Tibial nerve (tissue), 4 donors: ENCODE measurements at regions not wholly inside any gene's neighbourhood (a gene's known extent, or its start where the extent isn't known, plus 50 kb on each side); places are given as distances from the start of the nearest gene placed in this dataset.

Experiments
- EP300 ChIP-seq, 2 donors: sonication (generic); formaldehyde crosslinking; IDR thresholded peaks; one replicate each; pipeline ENCODE4 v1.6.1; 2017; ENCODE audit warnings: antibody characterized with exemption in 2 of 2, mild to moderate bottlenecking in 1 of 2
- TF ChIP-seq, protein P1 (sequence below), 5 experiments: fragments of 200-600 bp in 3 of 5; fragments of 450-650 bp in 2 of 5; sonication (generic) in 3 of 5; IDR thresholded peaks; one replicate each; pipeline ENCODE4 v1.5.1; 2016 to 2019; ENCODE audit warnings: antibody characterized with exemption in 5 of 5, mild to moderate bottlenecking in 3 of 5, moderate library complexity in 2 of 5

DNA sequence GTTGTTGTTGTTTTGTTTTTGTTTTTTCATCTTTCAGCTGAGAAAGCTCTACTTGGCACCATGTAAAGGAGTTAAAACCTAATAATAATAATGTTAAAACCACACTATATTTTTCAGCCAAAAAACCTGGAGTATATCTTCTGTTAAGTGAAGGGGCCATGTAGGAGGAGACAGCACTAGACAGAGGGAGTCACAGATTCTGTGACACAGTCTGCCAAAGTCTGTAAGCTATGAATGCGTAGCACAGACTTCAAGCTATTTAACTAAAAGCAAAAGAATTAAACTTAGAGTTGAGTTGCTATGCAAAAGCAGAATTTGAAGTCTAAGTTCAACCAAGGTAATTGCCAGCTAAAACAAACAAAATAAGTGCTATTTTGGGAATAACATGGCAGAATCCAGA is 296.0 kb upstream of the COL8A1 start:
- no peak for TF ChIP-seq EP300 (IDR thresholded peaks at IDR 0.05)
- TF ChIP-seq, protein P1, sequence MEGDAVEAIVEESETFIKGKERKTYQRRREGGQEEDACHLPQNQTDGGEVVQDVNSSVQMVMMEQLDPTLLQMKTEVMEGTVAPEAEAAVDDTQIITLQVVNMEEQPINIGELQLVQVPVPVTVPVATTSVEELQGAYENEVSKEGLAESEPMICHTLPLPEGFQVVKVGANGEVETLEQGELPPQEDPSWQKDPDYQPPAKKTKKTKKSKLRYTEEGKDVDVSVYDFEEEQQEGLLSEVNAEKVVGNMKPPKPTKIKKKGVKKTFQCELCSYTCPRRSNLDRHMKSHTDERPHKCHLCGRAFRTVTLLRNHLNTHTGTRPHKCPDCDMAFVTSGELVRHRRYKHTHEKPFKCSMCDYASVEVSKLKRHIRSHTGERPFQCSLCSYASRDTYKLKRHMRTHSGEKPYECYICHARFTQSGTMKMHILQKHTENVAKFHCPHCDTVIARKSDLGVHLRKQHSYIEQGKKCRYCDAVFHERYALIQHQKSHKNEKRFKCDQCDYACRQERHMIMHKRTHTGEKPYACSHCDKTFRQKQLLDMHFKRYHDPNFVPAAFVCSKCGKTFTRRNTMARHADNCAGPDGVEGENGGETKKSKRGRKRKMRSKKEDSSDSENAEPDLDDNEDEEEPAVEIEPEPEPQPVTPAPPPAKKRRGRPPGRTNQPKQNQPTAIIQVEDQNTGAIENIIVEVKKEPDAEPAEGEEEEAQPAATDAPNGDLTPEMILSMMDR (IDR thresholded peaks at IDR 0.05), result no peak
